SU-DHL-6 (cell line): ENCODE measurements at regions not wholly inside any gene's neighbourhood (a gene's known extent, or its start where the extent isn't known, plus 50 kb on each side); places are given as distances from the start of the nearest gene placed in this dataset.

ENCODE experiments used
- H2AFZ ChIP-seq: fragments of 200-600 bp; sonication (generic); 2 replicates; pipeline ENCODE4 v1.6.1; 2014; ENCODE audit warnings: low read depth, mild to moderate bottlenecking, moderate library complexity, mixed read lengths, antibody characterized with exemption, low read length; ENCODE audit not compliant: severe bottlenecking
- H3F3A ChIP-seq: fragments of 200-600 bp; shearing (Covaris generic); 2 replicates; pipeline ENCODE4 v1.6.0; 2016; ENCODE audit warnings: antibody characterized with exemption, mild to moderate bottlenecking; ENCODE audit not compliant: insufficient read depth
- H3K27ac ChIP-seq: fragments of 200-600 bp; sonication (generic); 2 replicates; pipeline ENCODE4 v1.5.1; 2016; ENCODE audit warnings: low read depth, mild to moderate bottlenecking, low read length, moderate library complexity, mixed read lengths
- H3K27me3 ChIP-seq: fragments of 200-600 bp; sonication (generic), shearing (Covaris generic); 2 replicates; pipeline ENCODE4 v1.6.0; 2014; ENCODE audit warnings: mild to moderate bottlenecking, low read length
- H3K36me3 ChIP-seq: fragments of 200-600 bp; sonication (generic); 2 replicates; pipeline ENCODE4 v1.6.1; 2014; ENCODE audit warnings: mild to moderate bottlenecking, low read length, mixed read lengths
- H3K4me2 ChIP-seq: fragments of 300-600, 200-600 bp; shearing (Covaris generic), sonication (generic); 2 replicates; pipeline ENCODE4 v1.6.0; 2014; ENCODE audit warnings: low read length, low read depth, mild to moderate bottlenecking; ENCODE audit not compliant: poor library complexity, severe bottlenecking
- H3K4me3 ChIP-seq: fragments of 200-600 bp; sonication (generic); 2 replicates; pipeline ENCODE4 v1.5.1; 2014; ENCODE audit warnings: antibody characterized with exemption, low read length, mild to moderate bottlenecking, mixed read lengths; ENCODE audit not compliant: insufficient read depth, poor library complexity, severe bottlenecking
- H3K79me2 ChIP-seq: fragments of 200-600 bp; sonication (generic); 2 replicates; pipeline ENCODE4 v1.6.1; 2014; ENCODE audit warnings: mild to moderate bottlenecking, low read length, moderate library complexity; ENCODE audit not compliant: insufficient read depth
- H3K9ac ChIP-seq: fragments of 200-600 bp; sonication (generic); 2 replicates; pipeline ENCODE4 v1.7.0; 2014; ENCODE audit warnings: mild to moderate bottlenecking, low read length
- H3K9me2 ChIP-seq: fragments of 200-600 bp; sonication (generic); replicated peaks from 2 replicates; pipeline ENCODE4 v1.6.1; 2014; ENCODE audit warnings: low read length; ENCODE audit not compliant: insufficient read depth
- H3K9me3 ChIP-seq: fragments of 200-600 bp; sonication (generic); 2 replicates; pipeline ENCODE4 v1.6.1; 2014; ENCODE audit warnings: low read length, mixed read lengths; ENCODE audit not compliant: insufficient read depth
- H4K20me1 ChIP-seq: fragments of 200-600 bp; sonication (generic); 2 replicates; pipeline ENCODE4 v1.6.1; 2014; ENCODE audit warnings: low read depth, mild to moderate bottlenecking, antibody characterized with exemption, low read length, moderate library complexity, mixed read lengths
- CTCF ChIP-seq: fragments of 200-600 bp; sonication (generic); IDR thresholded peaks from one replicate; pipeline ENCODE4 v1.5.1; 2017; ENCODE audit warnings: antibody characterized with exemption, mild to moderate bottlenecking, low read length, moderate library complexity; ENCODE audit not compliant: insufficient read depth, poor library complexity, severe bottlenecking
- EZH2phosphoT487 ChIP-seq: fragments of 200-600 bp; sonication (generic), shearing (Covaris generic); conservative IDR thresholded peaks from 2 replicates; pipeline ENCODE4 v1.6.1; 2018; ENCODE audit warnings: mild to moderate bottlenecking, antibody characterized with exemption, low read length, moderate library complexity, mixed read lengths

GRCh38 chr4:188714907-188715306 is 575.7 kb downstream of the TRIML1 start:
- H3K4me2 ChIP-seq, result no peak overlapping the region

GRCh38 chr4:188717661-188718060 is 578.4 kb downstream of the TRIML1 start:
- H3K9ac ChIP-seq, result no peak overlapping the region
- H3K9me2 ChIP-seq, result no peaks in the 10 kb centered on the region
- no peak overlapping the region for H2AFZ ChIP-seq
- H3K4me3 ChIP-seq, result no peak overlapping the region
- TF ChIP-seq EZH2phosphoT487, result no peak
- TF ChIP-seq CTCF, result no peak
- H3F3A ChIP-seq, result no peaks in the 10 kb centered on the region
- H3K4me2 ChIP-seq, result no peak overlapping the region
- H3K36me3 ChIP-seq, result no peaks in the 10 kb centered on the region
- no peaks in the 10 kb centered on the region for H3K79me2 ChIP-seq
- H3K27me3 ChIP-seq, result no peaks in the 10 kb centered on the region
- no peaks in the 10 kb centered on the region for H3K9me3 ChIP-seq
- H4K20me1 ChIP-seq, result no peaks in the 10 kb centered on the region
- no peak overlapping the region for H3K27ac ChIP-seq

More at GRCh38 chr4:188714907-188715306, 575.7 kb downstream of the TRIML1 start:
- Histone ChIP-seq H4K20me1 (no peaks in the 10 kb centered on the region), H3K9me2 (no peaks in the 10 kb centered on the region), H2AFZ (no peak overlapping the region), H3K27ac (no peak overlapping the region), H3K36me3 (no peaks in the 10 kb centered on the region), H3K9ac (no peak overlapping the region), H3F3A (no peaks in the 10 kb centered on the region), H3K79me2 (no peaks in the 10 kb centered on the region), H3K27me3 (no peaks in the 10 kb centered on the region), H3K9me3 (no peaks in the 10 kb centered on the region), H3K4me3 (no peak overlapping the region)
- TF ChIP-seq CTCF (no peak), EZH2phosphoT487 (no peak)

GRCh38 chr4:188719794-188720193 is 580.6 kb downstream of the TRIML1 start:
- no peaks in the 10 kb centered on the region for H3K27me3 ChIP-seq
- no peak for TF ChIP-seq EZH2phosphoT487
- TF ChIP-seq CTCF, result no peak
- H3K4me3 ChIP-seq, result no peak overlapping the region
- no peak overlapping the region for H3K9ac ChIP-seq
- H4K20me1 ChIP-seq, result no peaks in the 10 kb centered on the region
- no peaks in the 10 kb centered on the region for H3K9me2 ChIP-seq
- no peak overlapping the region for H2AFZ ChIP-seq
- no peaks in the 10 kb centered on the region for H3K79me2 ChIP-seq
- H3K36me3 ChIP-seq, result no peaks in the 10 kb centered on the region
- H3F3A ChIP-seq, result no peaks in the 10 kb centered on the region
- H3K4me2 ChIP-seq, result no peak overlapping the region
- no peaks in the 10 kb centered on the region for H3K9me3 ChIP-seq
- H3K27ac ChIP-seq, result no peak overlapping the region
